Colonic mucosa (tissue), 4 donors: ENCODE measurements at regions not wholly inside any gene's neighbourhood (a gene's known extent, or its start where the extent isn't known, plus 50 kb on each side); places are given as distances from the start of the nearest gene placed in this dataset.
A peak's percentile ranks its signal among the peaks of the same experiment; 100 is the strongest.

Experiments used
- DNase-seq: peaks from one replicate; pipeline ENCODE4 v3.0.0-alpha.2; 2020
- H3K27ac ChIP-seq: fragments of 200-600 bp; one replicate; pipeline ENCODE4 v1.8.0; 2021
- H3K27me3 ChIP-seq: fragments of 200-600 bp; one replicate; pipeline ENCODE4 v1.8.0; 2021
- H3K36me3 ChIP-seq: fragments of 200-600 bp; one replicate; pipeline ENCODE4 v1.8.0; 2021
- H3K4me1 ChIP-seq: fragments of 200-600 bp; one replicate; pipeline ENCODE4 v1.8.0; 2021; ENCODE audit warnings: mild to moderate bottlenecking
- H3K4me3 ChIP-seq: fragments of 200-600 bp; one replicate; pipeline ENCODE4 v1.8.0; 2021
- H3K9ac ChIP-seq, 2 donors: one replicate each; pipeline ENCODE4 v1.7.0; 2013; ENCODE audit warnings: control low read depth in 2 of 2, low read depth in 2 of 2, low read length in 2 of 2
- H3K9me3 ChIP-seq: fragments of 200-600 bp; one replicate; pipeline ENCODE4 v1.8.0; 2021
- intact Hi-C: fragments of 100-400 bp; cut with DNase I; formaldehyde crosslinking; loops from one replicate; pipeline ENCODE4 v1.14.1; 2022
- TF ChIP-seq, protein P1 (sequence below): fragments of 200-600 bp; IDR thresholded peaks from one replicate; pipeline ENCODE4 v1.8.0; 2022; ENCODE audit warnings: antibody characterized with exemption, mild to moderate bottlenecking
- donor health status: healthy.
- donor health status: DM: no; HTN: no; CAD: no.
- donor health status: DM: no; HTN: no; CAD: no.

DNA sequence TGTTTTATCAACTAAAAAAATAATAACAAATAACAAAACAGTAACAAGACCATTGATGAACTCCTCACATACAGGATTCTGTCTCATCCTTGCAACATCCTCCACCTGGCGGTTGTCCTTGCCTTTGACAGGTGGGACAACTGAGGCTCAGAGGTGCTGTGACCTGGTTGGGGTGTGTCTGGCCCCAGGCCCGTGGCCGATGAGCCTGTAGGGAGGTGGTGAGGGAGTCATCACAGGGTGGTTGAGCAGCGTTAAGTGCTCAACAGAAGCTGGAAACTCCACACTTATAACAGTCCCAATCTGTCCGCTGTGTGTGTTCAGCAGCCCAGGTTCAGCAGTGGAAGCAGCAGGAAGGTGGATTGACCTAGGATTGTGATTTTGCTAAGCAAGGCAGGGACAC lies 131.6 kb upstream of the RAB12 start:
- Histone ChIP-seq H3K4me1 (no peaks in the 10 kb centered on the region), H3K9me3 (no peaks in the 10 kb centered on the region), H3K36me3 (no peaks in the 10 kb centered on the region), H3K27me3 (no peaks in the 10 kb centered on the region), H3K4me3 (no peak overlapping the region), H3K27ac (no peak overlapping the region), H3K9ac (no peak overlapping the region)
- DNase-seq: no peak
- intact Hi-C loops: loop anchor here (5.0 to 10.0 kb wide), 2 partner anchors 510 to 1203 kb away; no protein-coding TSS in a partner anchor
- TF ChIP-seq, protein P1, sequence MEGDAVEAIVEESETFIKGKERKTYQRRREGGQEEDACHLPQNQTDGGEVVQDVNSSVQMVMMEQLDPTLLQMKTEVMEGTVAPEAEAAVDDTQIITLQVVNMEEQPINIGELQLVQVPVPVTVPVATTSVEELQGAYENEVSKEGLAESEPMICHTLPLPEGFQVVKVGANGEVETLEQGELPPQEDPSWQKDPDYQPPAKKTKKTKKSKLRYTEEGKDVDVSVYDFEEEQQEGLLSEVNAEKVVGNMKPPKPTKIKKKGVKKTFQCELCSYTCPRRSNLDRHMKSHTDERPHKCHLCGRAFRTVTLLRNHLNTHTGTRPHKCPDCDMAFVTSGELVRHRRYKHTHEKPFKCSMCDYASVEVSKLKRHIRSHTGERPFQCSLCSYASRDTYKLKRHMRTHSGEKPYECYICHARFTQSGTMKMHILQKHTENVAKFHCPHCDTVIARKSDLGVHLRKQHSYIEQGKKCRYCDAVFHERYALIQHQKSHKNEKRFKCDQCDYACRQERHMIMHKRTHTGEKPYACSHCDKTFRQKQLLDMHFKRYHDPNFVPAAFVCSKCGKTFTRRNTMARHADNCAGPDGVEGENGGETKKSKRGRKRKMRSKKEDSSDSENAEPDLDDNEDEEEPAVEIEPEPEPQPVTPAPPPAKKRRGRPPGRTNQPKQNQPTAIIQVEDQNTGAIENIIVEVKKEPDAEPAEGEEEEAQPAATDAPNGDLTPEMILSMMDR: no peak

DNA sequence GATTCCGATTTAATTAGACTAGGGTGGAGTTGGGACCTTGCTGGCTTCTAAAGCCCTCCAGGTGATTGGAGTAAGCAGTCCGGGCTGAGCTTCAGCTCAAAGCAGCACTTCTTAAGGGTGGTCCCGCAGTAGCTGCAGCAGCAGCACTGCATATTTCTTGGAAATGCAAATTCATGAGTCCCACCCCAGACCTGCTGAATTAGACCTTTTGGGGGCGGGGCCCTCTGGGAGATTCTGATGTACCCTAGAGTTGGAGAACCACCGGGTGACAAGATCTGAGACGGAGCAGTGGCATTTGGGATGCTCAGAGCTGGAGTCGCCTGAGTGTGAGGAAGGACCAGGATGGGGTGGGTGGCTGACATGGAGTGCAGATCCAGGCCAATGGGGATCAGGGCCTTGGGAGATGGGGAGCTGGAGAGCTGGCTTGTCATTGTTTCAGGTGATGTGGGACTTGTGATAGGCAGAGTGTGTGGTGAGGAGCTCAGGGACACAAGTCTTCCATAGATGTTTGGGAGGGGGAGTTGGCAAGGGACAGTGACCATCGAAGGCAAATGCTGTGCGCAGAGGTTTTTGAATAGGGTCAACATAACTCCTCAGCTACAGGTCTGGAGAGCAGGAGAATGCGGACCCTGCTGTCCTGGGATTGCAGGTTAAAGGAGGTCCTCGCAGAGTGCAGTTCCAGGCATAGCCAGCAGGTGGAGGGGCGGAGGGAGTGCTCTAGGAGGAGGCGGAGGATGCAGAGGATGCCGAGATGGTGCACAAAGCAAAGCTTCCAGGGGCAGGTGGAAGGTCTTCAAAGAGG lies 130.9 kb upstream of the RAB12 start:
- intact Hi-C loops: loop anchor here (5.0 to 10.0 kb wide), 2 partner anchors 509 to 1204 kb away; no protein-coding TSS in a partner anchor
- H3K9ac ChIP-seq: no peak overlapping the region
- DNase-seq: peak; percentile 67
- TF ChIP-seq, protein P1: peak; percentile 81
- H3K4me3 ChIP-seq: no peak overlapping the region
- H3K36me3 ChIP-seq: no peaks in the 10 kb centered on the region
- no peaks in the 10 kb centered on the region for H3K27me3 ChIP-seq
- H3K27ac ChIP-seq: no peak overlapping the region
- H3K9me3 ChIP-seq: no peaks in the 10 kb centered on the region
- no peaks in the 10 kb centered on the region for H3K4me1 ChIP-seq

DNA sequence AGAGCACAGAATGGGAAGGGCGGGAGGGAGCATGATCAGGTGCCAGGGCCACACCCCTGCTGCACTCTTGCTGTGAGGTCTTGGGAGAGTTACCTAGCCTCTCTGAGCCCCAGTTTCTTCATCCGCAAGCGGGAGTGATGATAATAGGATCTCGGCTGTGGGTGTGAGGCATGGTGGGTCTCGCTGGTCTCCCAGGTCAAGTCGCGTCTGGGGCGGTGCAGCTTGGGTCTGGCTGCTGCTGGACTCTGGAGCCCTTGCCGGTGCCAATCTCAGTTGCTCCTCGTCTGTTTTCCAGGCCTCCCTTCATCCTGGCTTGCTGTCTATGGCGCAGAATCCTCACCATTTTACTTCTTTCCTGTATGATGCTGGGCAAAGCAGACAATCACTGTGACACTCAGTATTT lies 130.3 kb upstream of the RAB12 start:
- Histone ChIP-seq H3K4me1 (no peaks in the 10 kb centered on the region), H3K36me3 (no peaks in the 10 kb centered on the region), H3K27ac (no peak overlapping the region), H3K9me3 (no peaks in the 10 kb centered on the region), H3K9ac (no peak overlapping the region), H3K4me3 (no peak overlapping the region), H3K27me3 (no peaks in the 10 kb centered on the region)
- intact Hi-C loops: loop anchor here (5.0 to 10.0 kb wide), 2 partner anchors 508 to 1204 kb away; no protein-coding TSS in a partner anchor
- no peak for DNase-seq
- TF ChIP-seq, protein P1: no peak

DNA sequence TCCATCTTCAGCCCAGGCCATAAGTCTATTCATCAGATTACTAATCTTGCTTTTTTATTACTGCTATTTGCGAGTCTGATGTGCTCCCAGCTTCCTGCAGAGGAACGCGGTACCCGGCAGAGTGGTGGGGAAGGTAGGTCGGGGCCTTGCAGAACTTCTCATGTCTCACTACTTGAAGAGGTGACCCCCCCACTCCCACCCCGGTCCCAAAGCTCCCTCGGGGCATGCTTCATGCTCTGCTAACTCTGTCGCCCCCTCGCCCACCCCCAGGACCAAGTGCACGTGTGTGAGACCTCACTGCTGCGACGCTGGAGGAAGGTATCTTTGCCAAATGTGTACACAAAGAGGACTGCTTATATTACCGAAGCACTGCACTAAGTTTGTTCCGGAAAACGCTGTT lies 129.4 kb upstream of the RAB12 start:
- no peaks in the 10 kb centered on the region for H3K36me3 ChIP-seq
- no peaks in the 10 kb centered on the region for H3K27me3 ChIP-seq
- no peaks in the 10 kb centered on the region for H3K4me1 ChIP-seq
- TF ChIP-seq, protein P1: no peak
- no peak overlapping the region for H3K4me3 ChIP-seq
- H3K27ac ChIP-seq: no peak overlapping the region
- intact Hi-C loops: loop anchor here (5.0 to 10.0 kb wide), 2 partner anchors 508 to 1205 kb away; no protein-coding TSS in a partner anchor
- H3K9me3 ChIP-seq: no peaks in the 10 kb centered on the region
- H3K9ac ChIP-seq: no peak overlapping the region
- DNase-seq: no peak

DNA sequence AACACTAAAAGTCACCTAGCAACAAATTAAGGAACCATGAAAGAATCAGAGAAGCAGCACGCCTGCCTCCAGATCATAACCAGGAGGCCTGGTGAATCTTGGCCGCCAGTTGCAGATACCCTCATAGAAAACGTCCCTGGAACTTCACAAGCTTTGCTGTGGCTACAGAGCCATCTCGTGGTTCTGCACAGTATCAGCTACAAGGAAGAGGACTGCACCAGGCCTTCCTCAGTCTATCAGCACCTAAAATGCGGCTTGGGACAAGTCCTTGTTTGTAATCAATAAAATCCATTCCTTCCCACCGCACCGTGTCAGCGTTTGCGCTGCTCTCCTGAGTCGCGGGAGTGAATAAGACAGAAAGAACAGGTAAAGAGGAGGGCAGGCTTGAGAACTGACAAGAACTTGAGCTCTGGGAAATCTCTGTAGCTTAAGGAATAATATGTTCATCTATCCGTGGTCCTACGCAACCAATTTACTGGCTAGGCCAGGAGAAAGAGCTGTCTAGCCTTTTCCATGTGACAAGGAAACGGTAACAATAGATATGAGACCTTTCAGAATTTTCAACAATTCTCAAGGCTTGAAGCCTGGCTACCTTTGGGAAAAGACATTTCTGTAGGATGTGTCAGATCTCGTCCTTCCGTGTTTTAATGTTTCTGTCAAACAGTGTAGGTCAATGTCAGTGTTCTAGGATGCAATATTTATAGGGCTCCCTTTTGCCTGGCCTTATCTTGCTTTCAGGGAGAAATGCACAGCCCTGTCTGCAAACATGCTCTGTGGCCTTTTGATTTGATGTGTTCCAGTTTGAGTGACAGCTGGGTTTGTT lies 128.5 kb upstream of the RAB12 start:
- Histone ChIP-seq H3K27ac (no peak overlapping the region), H3K4me1 (no peaks in the 10 kb centered on the region), H3K9me3 (no peaks in the 10 kb centered on the region), H3K27me3 (no peaks in the 10 kb centered on the region), H3K36me3 (no peaks in the 10 kb centered on the region), H3K9ac (no peak overlapping the region), H3K4me3 (no peak overlapping the region)
- TF ChIP-seq, protein P1: no peak
- no peak for DNase-seq
- intact Hi-C loops: no loop called here
